H9 (cell line): ENCODE measurements at regions not wholly inside any gene's neighbourhood (a gene's known extent, or its start where the extent isn't known, plus 50 kb on each side); places are given as distances from the start of the nearest gene placed in this dataset.

Experiments
- DNase-seq: peaks from one replicate; pipeline ENCODE4 v3.0.0-alpha.2; 2017
- H2AFZ ChIP-seq: one replicate; pipeline ENCODE4 v1.6.1; 2013; ENCODE audit warnings: mild to moderate bottlenecking, low read length, control low read depth, moderate library complexity
- H2AK5ac ChIP-seq: 2 replicates; pipeline ENCODE4 v1.6.1; 2013; ENCODE audit warnings: low read length, control low read depth, mixed read lengths; ENCODE audit not compliant: insufficient read length
- H2BK120ac ChIP-seq: one replicate; pipeline ENCODE4 v1.6.1; 2013; ENCODE audit warnings: low read depth, mild to moderate bottlenecking, low read length, control low read depth, inconsistent platforms; ENCODE audit not compliant: poor library complexity, severe bottlenecking
- H2BK12ac ChIP-seq: 2 replicates; pipeline ENCODE4 v1.6.1; 2013; ENCODE audit warnings: low read length, control low read depth, mixed read lengths, low read depth; ENCODE audit not compliant: insufficient read length
- H2BK15ac ChIP-seq: 2 replicates; pipeline ENCODE4 v1.6.1; 2013; ENCODE audit warnings: low read depth, low read length, control low read depth
- H2BK20ac ChIP-seq: one replicate; pipeline ENCODE4 v1.6.1; 2013; ENCODE audit warnings: low read depth, mild to moderate bottlenecking, low read length, control low read depth, inconsistent platforms; ENCODE audit not compliant: poor library complexity, severe bottlenecking
- H2BK5ac ChIP-seq: 2 replicates; pipeline ENCODE4 v1.6.1; 2013; ENCODE audit warnings: low read length, control low read depth, mixed read lengths; ENCODE audit not compliant: insufficient read length
- H3K14ac ChIP-seq: 2 replicates; pipeline ENCODE4 v1.6.1; 2013; ENCODE audit warnings: low read length, control low read depth; ENCODE audit not compliant: insufficient read depth
- H3K18ac ChIP-seq: 2 replicates; pipeline ENCODE4 v1.6.1; 2013; ENCODE audit warnings: low read depth, mild to moderate bottlenecking, mixed read lengths, low read length, control low read depth; ENCODE audit not compliant: insufficient read length
- H3K23ac ChIP-seq: 2 replicates; pipeline ENCODE4 v1.6.1; 2013; ENCODE audit warnings: low read length, control low read depth, mixed read lengths, low read depth; ENCODE audit not compliant: insufficient read length
- H3K23me2 ChIP-seq: 2 replicates; pipeline ENCODE4 v1.6.1; 2013; ENCODE audit warnings: low read depth, mild to moderate bottlenecking, mixed read lengths, low read length, control low read depth; ENCODE audit not compliant: insufficient read length, poor library complexity, severe bottlenecking
- H3K27ac ChIP-seq: 2 replicates; pipeline ENCODE4 v1.5.1; 2013; ENCODE audit warnings: low read length, control low read depth, mixed read lengths, low read depth; ENCODE audit not compliant: insufficient read length
- H3K27me3 ChIP-seq: 2 replicates; pipeline ENCODE4 v1.6.1; 2013; ENCODE audit warnings: low read length, control low read depth, inconsistent platforms; ENCODE audit not compliant: insufficient read depth
- H3K4ac ChIP-seq: 2 replicates; pipeline ENCODE4 v1.6.1; 2013; ENCODE audit warnings: low read depth, mild to moderate bottlenecking, control low read depth, inconsistent platforms, low read length, moderate library complexity
- H3K4me1 ChIP-seq: 2 replicates; pipeline ENCODE4 v1.6.1; 2013; ENCODE audit warnings: low read length, control low read depth, inconsistent platforms; ENCODE audit not compliant: insufficient read depth
- H3K4me2 ChIP-seq: 2 replicates; pipeline ENCODE4 v1.6.1; 2013; ENCODE audit warnings: low read length, control low read depth, mixed read lengths; ENCODE audit not compliant: insufficient read length, insufficient read depth
- H3K56ac ChIP-seq: 2 replicates; pipeline ENCODE4 v1.6.1; 2013; ENCODE audit warnings: low read depth, mild to moderate bottlenecking, mixed read lengths, low read length, control low read depth; ENCODE audit not compliant: insufficient read length
- H3K79me1 ChIP-seq: 2 replicates; pipeline ENCODE4 v1.6.1; 2013; ENCODE audit warnings: low read depth, mild to moderate bottlenecking, moderate library complexity, low read length, control low read depth, inconsistent platforms; ENCODE audit not compliant: insufficient read depth, poor library complexity, severe bottlenecking
- H3K79me2 ChIP-seq: 2 replicates; pipeline ENCODE4 v1.6.1; 2013; ENCODE audit warnings: low read length, control low read depth, inconsistent platforms; ENCODE audit not compliant: insufficient read depth
- H3K9ac ChIP-seq: 2 replicates; pipeline ENCODE4 v1.6.1; 2013; ENCODE audit warnings: low read length, control low read depth, mixed read lengths; ENCODE audit not compliant: insufficient read length; ENCODE audit errors: extremely low read depth
- H3K9me3 ChIP-seq: one replicate; pipeline ENCODE4 v1.6.1; 2013; ENCODE audit warnings: low read depth, low read length, inconsistent platforms; ENCODE audit not compliant: control insufficient read depth
- H3T11ph ChIP-seq: one replicate; pipeline ENCODE4 v1.6.1; 2013; ENCODE audit warnings: mild to moderate bottlenecking, low read length, control low read depth, inconsistent platforms
- H4K20me1 ChIP-seq: one replicate; pipeline ENCODE4 v1.6.1; 2013; ENCODE audit not compliant: control insufficient read depth, insufficient read length, insufficient read depth
- H4K5ac ChIP-seq: 2 replicates; pipeline ENCODE4 v1.6.1; 2013; ENCODE audit warnings: low read depth, mild to moderate bottlenecking, mixed read lengths, low read length, control low read depth; ENCODE audit not compliant: insufficient read length
- H4K8ac ChIP-seq: replicated peaks from 2 replicates; pipeline ENCODE4 v1.6.1; 2013; ENCODE audit warnings: low read length, control low read depth, mixed read lengths, low read depth; ENCODE audit not compliant: insufficient read length
- H4K91ac ChIP-seq: 2 replicates; pipeline ENCODE4 v1.6.1; 2013; ENCODE audit warnings: low read depth, mild to moderate bottlenecking, moderate library complexity, mixed read lengths, low read length, control low read depth; ENCODE audit not compliant: insufficient read length
- H3K27ac Mint-ChIP-seq, 3 experiments: 2 replicates in 2 of 3; 3 replicates in 1 of 3; pipeline ENCODE4 v1.8.0; 2020 to 2021; ENCODE audit warnings: mixed read lengths in 3 of 3, mild to moderate bottlenecking in 1 of 3, moderate library complexity in 1 of 3
- H3K27me3 Mint-ChIP-seq: 2 replicates; pipeline ENCODE4 v1.8.0; 2021; ENCODE audit warnings: low read depth, mild to moderate bottlenecking, moderate library complexity, mixed read lengths
- H3K36me3 Mint-ChIP-seq, 3 experiments: 2 replicates in 2 of 3; 3 replicates in 1 of 3; pipeline ENCODE4 v1.8.0; 2020 to 2021; ENCODE audit warnings: low read depth in 3 of 3, mixed read lengths in 3 of 3; ENCODE audit not compliant: insufficient read depth in 1 of 3
- H3K4me1 Mint-ChIP-seq, 2 experiments: 2 replicates each; pipeline ENCODE4 v1.8.0; 2020; ENCODE audit warnings: mixed read lengths in 2 of 2
- H3K4me3 Mint-ChIP-seq, 2 experiments: 2 replicates in 1 of 2; 3 replicates in 1 of 2; pipeline ENCODE4 v1.8.0; 2020 to 2021; ENCODE audit warnings: mild to moderate bottlenecking in 2 of 2, mixed read lengths in 2 of 2, moderate library complexity in 1 of 2
- H3K9me3 Mint-ChIP-seq, 2 experiments: 2 replicates in 1 of 2; 3 replicates in 1 of 2; pipeline ENCODE4 v1.8.0; 2020; ENCODE audit warnings: mild to moderate bottlenecking in 2 of 2, mixed read lengths in 2 of 2, moderate library complexity in 1 of 2
- CTCF ChIP-seq: fragments of 200-600 bp; sonication (generic); conservative IDR thresholded peaks from 3 replicates; pipeline ENCODE4 v1.8.0; 2021; ENCODE audit warnings: antibody characterized with exemption, mild to moderate bottlenecking
- WGBS: extraction: QIAGEN DNeasy Blood & Tissue Kit; methylation state at CpG from one replicate; pipeline ENCODE4 v1.1.7; 2013; ENCODE audit warnings: missing lambda C conversion rate, low lambda C conversion rate, mixed read lengths; ENCODE audit not compliant: insufficient read length; ENCODE audit errors: extremely low coverage; 5-methylcytosine and 5-hydroxymethylcytosine counted together

GRCh38 chrX:69038188-69038587, 127.1 kb downstream of the PJA1 start:
- H3K9me3 ChIP-seq, result no peaks in the 10 kb centered on the region
- no peak overlapping the region for H2BK120ac ChIP-seq
- no peak overlapping the region for H2AFZ ChIP-seq
- H3T11ph ChIP-seq, result no peak overlapping the region
- DNase-seq, result peak; percentile 6
- peaks cover 0 to 3% (median 2%) of the 10 kb centered on the region in 3 experiments; a peak in 2 of 7 replicates for H3K36me3 Mint-ChIP-seq
- H3K23me2 ChIP-seq, result no peaks in the 10 kb centered on the region
- H2BK5ac ChIP-seq, result no peak overlapping the region
- H3K79me2 ChIP-seq, result no peaks in the 10 kb centered on the region
- H4K5ac ChIP-seq, result no peak overlapping the region
- no peak for TF ChIP-seq CTCF
- no peak overlapping the region for H3K18ac ChIP-seq
- H3K4me2 ChIP-seq, result no peak overlapping the region
- H3K4me1 Mint-ChIP-seq, result peaks cover 6 to 25% of the 10 kb centered on the region in 2 experiments
- no peak overlapping the region for H4K91ac ChIP-seq
- H2BK15ac ChIP-seq, result no peak overlapping the region
- H3K4me1 ChIP-seq, result no peaks in the 10 kb centered on the region
- no CpG with 5 or more reads among the region's 6 CpGs for WGBS
- H3K14ac ChIP-seq, result no peak overlapping the region
- H3K56ac ChIP-seq, result no peak overlapping the region
- no peak overlapping the region for H3K27ac Mint-ChIP-seq
- no peak overlapping the region for H3K23ac ChIP-seq
- no peak overlapping the region for H2AK5ac ChIP-seq
- H3K79me1 ChIP-seq, result no peaks in the 10 kb centered on the region
- no peaks in the 10 kb centered on the region for H4K20me1 ChIP-seq
- no peak overlapping the region for H3K4ac ChIP-seq
- H3K27me3 Mint-ChIP-seq, result peaks cover 5% of the 10 kb centered on the region; the same call in 1 of the 2 replicates
- no peaks in the 10 kb centered on the region for H3K27me3 ChIP-seq
- no peak overlapping the region for H3K4me3 Mint-ChIP-seq
- no peak overlapping the region for H3K9ac ChIP-seq
- H2BK20ac ChIP-seq, result no peak overlapping the region
- H3K27ac ChIP-seq, result no peak overlapping the region
- H3K9me3 Mint-ChIP-seq, result peaks cover 66 to 74% of the 10 kb centered on the region in 2 experiments
- no peak overlapping the region for H4K8ac ChIP-seq
- no peak overlapping the region for H2BK12ac ChIP-seq
